ENCODE measurements at regions not wholly inside any gene's neighbourhood (a gene's known extent, or its start where the extent isn't known, plus 50 kb on each side); places are given as distances from the start of the nearest gene placed in this dataset.

DNA sequence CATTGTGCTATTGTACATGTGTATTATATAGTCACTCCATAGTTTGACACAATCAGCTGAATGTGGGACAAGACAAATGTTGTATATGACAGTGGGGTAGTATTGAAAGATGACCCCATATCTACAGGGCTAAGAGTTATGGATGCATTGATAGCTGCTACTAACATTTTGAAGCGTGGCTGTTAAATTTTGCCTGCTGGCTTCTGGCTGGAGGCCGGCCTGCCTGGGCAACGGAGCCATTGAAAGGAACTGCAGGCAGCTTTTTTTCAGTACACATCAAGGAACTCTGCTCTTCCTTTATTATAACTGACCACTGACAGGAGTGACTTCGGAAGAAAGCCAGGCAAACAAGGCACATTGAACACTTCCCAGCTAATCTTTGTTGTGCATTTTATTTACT is 76.1 kb upstream of the TMEM33 start:
- no peak for DNase-seq

DNA sequence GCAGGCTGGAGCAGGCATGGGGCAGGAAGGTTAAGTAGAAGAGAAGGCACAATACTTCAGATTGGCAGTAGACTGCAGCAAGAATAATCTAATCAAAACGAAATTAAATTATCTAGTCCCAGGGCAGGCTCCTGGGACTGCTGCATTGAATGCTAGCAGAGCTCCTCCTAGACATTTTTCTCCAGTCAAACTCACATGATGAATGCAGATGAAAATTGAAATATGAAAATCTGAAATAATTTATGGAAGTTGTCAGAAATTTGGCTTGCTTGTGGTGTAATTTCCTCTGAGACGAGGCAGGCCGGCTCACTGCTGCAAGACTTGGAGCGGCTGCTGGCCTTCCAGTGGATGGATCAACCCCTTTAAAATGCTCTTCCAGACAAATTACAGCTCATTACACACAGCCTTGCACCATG is 78.0 kb upstream of the TMEM33 start:
- no peak for DNase-seq

DNA sequence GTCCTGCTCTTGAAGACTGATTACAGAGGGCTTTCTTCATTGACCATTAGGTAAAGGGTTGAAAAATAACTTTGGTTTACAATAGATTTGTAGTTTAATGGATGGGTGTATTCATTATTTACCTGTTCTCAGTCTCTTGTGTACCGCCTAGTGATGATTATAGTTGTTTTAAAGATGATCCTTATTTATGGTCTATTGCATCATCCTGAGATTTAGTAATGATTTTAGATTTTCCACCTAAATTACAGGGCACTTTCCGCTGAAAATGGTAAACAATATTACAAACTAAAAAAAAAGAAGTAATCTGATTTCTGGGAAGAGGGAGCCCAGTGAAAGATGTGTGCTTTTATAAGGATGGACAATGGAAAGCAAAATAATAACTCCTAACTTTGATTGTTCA is 78.4 kb upstream of the TMEM33 start:
- no peak for DNase-seq

DNA sequence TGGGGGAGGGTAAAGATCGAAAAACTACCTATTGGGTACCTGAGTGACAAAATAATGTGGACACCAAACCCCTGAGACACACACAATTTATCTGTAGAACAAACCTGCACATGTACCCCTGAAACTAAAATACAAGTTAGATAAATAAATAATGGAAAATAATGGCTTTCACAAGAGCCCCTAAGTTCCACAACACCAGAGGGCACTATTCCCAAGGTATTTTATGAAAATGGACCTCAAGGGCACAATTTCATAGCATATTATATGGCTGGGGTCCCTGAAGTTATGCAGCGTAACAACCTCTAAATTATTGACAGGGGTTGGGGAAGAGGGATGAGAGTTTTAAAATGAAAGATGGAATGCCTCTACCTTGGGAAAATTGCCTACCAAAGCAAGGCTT is 81.3 kb upstream of the TMEM33 start:
- no peak for DNase-seq

DNA sequence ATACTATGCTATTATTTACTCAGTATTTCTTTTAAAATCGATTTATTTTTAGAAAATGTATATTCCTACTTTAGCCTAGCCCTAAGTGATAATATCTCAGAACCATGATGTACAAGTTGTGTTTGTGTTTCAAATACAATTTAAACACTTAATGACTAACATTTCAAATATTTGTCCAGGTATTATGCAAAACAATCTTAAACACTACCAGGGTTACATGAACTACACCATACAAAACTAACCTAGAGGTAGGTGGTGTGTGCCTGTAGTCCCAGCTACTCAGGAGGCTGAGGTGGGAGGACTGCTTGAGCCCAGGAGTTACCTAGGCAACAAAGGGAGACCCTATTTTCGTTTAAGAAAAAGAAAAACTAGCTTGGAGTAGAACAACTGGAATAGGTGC is 83.0 kb upstream of the TMEM33 start:
- no peak for DNase-seq

DNA sequence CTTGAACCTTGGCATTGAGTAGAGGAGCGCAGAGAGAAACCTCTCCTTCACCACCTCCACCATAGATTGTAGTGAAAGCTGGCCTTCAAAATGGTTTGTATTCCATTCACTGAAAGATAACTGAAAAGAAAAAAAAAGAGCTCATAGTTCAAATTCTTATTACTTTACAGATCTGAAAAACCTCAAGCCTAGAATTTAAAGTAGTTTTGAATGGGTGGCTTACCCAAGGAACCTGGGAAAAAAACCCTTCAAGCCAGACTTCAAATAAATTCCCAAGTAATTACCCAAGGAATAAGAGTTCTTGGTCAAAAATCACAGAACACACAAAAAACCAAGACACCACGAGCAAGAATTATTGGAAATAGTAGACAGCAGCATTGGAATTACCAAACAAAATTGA is 83.6 kb upstream of the TMEM33 start:
- DNase-seq: no peak

DNA sequence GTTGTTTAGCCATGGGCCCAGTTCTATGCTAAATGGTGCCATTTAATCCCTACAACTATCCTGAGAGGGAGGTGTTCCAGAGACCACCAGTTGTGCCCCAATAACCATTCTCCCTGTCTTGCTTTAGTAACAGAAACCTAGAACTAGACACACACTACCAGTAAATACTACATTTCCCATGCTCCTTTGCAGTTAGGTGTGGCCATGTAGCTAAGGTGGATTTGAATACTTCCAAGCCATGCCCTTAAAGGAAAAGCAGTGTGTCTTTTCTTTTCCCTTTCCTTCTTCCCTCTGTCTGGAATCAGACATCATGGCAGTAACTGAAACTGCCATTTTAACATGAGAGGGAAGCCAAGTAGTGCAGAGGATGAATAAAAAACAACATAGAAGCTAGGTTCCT is 90.9 kb upstream of the TMEM33 start:
- no peak for DNase-seq

DNA sequence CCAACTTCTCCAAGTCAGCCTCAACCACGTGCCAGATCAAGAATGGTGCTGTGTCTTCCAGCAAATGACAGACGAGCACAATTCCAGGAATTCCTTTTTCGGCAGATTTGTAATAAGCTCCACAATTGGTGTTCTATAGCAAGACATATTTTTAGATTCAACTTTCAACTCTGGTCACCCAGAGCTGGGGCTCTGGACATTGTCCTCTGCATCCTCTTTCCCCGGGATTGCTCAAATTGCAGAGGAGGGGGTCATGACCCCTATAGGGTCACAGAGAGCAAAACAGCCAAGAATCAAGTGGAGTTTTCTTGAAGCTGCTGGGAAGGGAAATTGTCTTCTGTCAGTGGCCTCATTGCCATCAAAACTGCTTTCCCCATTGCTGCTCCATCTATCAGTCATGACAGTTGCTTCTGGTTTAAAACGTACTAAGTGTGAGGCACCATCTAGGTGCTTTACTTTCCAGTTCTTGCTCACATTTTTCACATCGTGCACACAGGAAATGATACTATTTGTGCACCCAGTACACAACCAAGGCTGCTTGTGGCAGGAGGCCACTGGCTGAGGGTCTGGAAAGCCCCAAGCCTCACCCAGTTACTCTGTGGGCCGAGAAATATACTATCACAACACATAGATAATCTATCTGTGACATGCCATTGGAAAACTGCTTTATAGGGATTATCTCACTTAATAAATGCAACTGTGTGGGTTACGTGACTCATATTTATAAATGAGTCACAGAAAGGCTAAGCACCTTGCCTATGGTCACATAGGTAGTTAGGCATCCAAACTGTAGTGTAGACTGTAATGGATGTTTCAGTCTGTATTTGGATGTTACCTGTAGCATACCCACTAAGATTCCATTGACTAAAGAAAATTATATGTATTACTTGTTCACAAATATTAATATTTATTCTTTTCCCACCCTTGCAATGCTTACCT is 91.7 kb upstream of the PHOX2B start:
- peak; percentile 77 for DNase-seq

DNA sequence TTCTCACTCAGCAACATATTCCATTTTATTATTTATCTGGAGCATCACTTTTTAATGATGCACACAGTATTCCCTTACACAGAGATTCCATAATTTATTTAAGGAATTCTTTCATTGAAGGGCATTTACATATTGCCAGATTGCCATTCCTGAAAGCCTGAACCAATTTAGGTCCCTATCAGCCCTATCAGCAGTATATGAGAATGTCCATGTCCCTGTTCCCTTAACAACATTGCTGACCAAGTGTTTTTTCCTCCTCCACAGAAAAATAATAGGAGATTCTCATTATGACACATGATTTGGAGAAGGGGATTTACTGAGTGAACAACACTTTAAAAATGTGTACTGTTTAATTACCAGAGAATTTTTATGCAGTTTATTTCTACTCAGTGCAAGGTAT is 90.1 kb upstream of the PHOX2B start:
- no peak for DNase-seq

DNA sequence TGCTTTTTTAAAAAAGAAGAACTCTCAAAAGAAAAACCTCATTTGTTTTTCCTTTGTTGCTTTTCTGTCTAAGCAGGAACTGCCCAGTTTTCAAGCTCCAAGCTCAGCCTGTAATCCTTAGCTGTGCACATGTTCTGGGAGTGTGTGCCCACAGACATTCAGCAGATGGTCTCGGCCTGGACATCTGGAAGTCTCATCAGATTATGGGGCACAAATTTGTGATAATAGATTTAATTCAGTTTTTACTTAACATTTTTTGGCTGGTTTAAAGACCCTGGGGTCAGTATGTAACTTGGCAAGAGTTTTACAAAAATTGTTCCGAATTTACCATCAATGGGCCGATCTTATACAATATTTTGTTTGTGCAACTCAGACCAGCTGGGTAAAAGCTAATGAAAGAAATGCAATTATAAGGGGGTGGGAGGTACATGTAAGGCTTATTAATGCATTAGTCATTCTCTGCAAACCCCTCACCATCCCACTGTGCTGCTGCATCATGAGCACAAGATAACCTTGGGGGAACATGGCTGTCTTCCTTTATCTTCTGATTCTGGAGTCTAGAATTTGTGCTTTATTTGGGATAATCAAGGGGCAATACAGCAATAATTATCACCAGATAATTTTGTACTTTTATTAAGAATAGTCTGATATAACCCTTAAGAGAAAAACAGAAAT is 86.9 kb upstream of the PHOX2B start:
- no peak for DNase-seq

DNA sequence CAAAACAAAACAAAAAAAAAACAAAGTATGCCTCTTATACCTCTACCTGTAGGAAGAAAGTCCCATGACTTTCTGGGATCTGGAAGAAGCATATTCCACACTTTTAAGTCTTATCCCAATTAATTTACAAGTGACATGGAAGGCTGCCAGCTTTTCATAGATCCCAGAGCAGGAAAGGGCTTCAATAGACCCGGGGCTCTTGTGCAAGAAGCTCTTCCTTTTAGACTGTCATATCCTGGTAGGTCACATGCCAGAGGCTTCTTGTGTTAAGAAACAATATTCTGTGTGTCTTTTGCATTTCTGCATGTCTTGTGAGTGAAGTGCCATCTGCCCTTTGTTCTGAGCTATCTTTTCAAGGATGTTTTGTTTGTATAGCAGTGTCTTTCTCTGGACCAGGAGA is 84.4 kb upstream of the PHOX2B start:
- no peak for DNase-seq

DNA sequence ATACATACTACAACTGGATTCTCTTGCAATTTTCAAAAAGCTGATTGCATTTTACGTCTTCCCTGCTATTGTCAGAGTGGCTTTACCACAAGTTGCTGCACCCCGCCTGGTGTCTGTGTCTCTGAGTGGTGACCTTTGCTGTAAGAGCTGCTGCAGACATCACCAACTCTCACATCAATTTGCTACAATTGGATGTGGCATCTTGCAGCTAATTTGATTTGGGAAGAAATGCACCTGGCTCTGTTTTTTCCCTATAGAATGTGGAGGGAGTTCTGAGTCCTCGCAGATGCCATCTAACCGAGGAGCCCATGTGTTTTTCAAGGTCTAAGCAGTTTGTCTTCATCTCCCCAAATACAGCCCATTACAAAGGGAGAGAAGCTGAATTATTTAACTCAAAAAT is 73.8 kb upstream of the PHOX2B start:
- no peak for DNase-seq

DNA sequence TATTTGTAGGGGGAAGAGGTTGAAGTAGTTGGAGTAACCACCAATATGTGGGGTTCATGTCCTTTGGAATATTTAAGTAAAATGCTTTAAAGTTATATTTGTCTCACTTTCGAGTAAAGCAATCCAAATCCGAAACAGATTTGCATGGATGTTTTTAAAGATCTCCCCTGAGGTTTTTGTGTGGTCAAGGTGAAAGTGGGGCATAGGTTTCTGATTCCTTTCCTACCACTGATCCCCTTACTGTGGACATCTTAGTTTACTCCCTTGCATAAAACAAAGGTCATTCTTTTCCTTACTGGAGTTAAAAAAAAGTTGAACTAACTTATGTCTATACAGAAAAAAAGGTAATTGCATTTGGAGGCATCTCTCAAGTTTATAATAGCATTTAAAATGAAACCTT is 71.9 kb upstream of the PHOX2B start:
- DNase-seq: no peak

DNA sequence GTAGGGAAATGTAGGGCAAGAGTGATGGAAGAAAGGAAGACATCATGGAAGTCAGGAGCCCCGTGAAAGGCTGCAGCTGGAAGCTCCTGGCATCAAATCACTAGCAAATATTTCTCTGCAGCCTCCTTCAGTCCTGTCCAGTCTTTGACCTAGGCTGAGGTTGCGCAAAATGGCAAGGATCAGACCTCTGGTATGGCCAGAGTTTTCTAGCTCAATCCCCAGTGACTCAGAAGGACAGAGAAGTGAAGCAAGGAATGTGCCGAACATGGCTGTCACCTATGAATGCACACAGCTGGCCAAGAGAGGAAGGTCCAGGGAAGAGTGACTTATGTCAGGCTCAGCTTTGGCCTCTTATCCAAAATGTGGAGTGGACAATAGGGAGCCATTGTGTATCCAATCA is 71.1 kb upstream of the PHOX2B start:
- no peak for DNase-seq

DNA sequence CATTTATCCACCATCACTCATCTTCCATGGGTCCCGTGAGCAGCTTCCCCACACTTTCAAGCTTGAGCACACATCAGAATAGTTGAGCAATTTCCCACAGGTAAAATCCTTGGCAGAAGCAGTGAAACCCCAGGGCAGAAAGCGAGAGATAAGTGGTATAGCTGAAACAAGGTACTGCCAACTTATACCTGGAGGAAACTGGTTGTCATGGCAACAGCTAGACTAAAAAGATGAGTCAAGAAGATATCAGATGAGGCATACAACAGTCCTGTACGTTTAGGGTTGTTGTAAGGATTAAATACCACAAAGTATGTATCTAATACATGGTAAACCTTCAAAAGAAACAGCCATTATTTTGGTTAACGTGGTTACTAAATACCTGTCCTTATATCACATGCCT is 66.9 kb upstream of the PHOX2B start:
- DNase-seq: no peak

DNA sequence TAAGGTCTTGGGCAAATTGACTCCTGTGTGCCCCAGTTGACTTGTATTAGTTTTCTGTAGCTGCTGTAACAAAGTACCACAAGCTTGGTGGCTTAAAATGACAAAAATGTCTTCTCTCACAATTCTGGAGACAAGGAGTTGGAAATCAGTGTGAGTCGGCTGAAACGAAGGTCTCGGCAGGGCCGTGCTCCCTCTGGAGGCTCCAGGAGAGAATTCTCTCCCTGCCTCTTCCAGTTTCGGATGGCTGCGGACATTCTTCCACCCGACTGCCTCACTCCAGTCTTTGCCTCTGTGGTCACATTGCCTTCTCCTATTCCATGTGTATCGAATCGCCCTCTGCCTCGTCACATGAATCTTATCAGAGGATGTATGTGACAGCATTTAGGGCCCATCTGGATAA is 66.0 kb upstream of the PHOX2B start:
- DNase-seq: no peak

DNA sequence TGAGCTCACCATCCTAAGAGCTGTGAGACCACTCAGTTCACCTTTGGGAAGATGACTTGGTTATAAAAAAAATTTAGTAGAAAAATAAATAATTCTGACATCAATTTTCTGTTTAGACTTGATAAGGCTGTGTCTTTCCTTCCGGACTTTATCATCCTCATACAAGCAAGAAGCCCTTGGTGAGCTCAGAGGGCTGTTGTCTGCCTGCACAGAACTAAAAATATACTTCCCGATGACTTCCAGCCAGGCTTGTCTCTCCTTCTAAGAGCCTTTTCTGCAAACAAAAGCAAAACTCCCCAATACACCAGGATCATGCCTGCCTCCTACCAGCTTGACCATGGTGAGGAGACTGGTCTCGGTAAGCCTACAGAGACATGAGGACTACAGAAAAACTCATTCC is 58.3 kb upstream of the PHOX2B start:
- no peak for DNase-seq

DNA sequence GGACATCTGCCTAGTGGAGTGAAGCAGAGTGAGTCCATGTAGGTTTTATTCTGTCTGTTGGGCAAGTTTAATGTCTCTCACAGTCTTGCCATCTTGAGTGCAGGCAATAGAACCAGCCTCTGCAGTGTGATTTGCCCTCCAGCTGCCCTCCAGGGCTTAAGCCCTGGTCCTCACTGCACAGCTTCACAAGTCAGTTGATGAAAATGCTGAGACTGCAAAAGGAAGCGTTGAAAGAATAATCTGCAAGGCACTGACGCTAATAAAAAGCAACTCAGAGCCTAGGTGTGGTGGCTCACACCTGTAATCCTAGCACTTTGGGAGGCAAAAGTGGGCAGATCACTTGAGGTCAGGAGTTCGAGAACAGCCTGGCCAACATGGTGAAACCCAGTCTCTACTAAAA is 54.1 kb upstream of the PHOX2B start:
- DNase-seq: no peak

DNA sequence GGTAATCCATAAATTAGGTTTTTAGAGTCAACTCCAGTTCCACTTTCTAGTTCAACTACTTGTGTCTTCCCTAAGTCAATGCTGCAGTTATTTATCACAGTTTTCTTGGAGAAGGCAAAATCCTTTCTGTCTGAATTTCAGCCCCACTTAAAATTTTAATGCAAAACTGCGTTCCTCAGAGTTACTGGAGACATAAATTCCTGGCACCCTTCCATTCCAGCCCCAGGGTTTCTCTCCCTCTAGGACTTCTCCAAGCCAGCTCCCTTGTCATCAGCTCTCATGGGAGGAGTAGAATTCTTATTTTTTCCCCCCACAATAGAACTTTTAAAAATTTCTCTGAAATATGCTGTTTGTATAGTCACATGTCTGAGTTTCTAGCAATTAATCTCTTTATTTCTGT is 50.6 kb upstream of the PHOX2B start:
- DNase-seq: no peak

All from activated CD4-positive, alpha-beta T cell treated with anti-CD3 and anti-CD28 coated beads, Interleukin-2, amount 50 U/mL, for 16 hours (primary cell).